ENCODE measurements at regions not wholly inside any gene's neighbourhood (a gene's known extent, or its start where the extent isn't known, plus 50 kb on each side); places are given as distances from the start of the nearest gene placed in this dataset.

DNA sequence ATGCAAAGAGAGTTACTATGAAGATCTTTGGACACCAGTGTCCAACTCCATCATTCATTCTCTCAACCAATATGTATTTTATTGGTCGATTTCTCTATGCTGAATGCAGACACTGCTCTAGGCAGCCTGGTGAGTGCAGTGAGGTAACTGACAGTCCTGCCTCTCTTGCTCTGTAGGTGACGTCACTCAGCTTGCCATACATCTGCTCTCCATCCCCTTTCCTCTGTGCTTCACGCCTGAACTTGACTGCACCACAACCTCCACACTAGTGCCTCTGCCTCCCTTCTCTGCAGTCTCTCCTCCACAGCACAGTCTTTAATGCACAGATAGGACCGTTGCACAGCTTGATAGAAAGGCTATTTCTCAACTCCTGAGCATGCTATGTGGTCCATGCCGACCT lies 344.9 kb upstream of the NOCT start:
- FAIRE-seq (no peak), DNase-seq (ENCODE audit: low read depth, low spot score) (no peak)
- no TSS peak for BruUV-seq (replicated peaks)
- Histone ChIP-seq H3K27ac (ENCODE audit: insufficient read depth, low read depth, low read length) (no peak overlapping the region), H3K4me2 (ENCODE audit: insufficient read depth, low read length) (no peak overlapping the region), H3K9me3 (replicated peaks; ENCODE audit: control insufficient read depth, insufficient read depth, low read length) (no peaks in the 10 kb centered on the region), H3K9me1 (replicated peaks; ENCODE audit: control insufficient read depth, extremely low read depth, insufficient read depth, low read length) (no peaks in the 10 kb centered on the region), H4K20me1 (replicated peaks; ENCODE audit: control insufficient read depth, extremely low read depth, insufficient read depth, low read length) (no peaks in the 10 kb centered on the region), H3K79me2 (ENCODE audit: control insufficient read depth, insufficient read depth, low read length) (no peaks in the 10 kb centered on the region), H3K4me1 (ENCODE audit: control insufficient read depth, extremely low read depth, insufficient read depth, low read length) (no peaks in the 10 kb centered on the region), H2AFZ (ENCODE audit: low read depth, low read length) (no peak overlapping the region), H3K27me3 (ENCODE audit: control insufficient read depth in 2 of 2, insufficient read depth in 2 of 2, low read length in 2 of 2) (peaks cover 2 to 17% of the 10 kb centered on the region in 2 experiments), H3K4me3 (replicated peaks in 1 of 3; ENCODE audit: insufficient read depth in 1 of 3, low read depth in 1 of 3, low read length in 3 of 3) (no peak overlapping the region), H3K9ac (replicated peaks; ENCODE audit: extremely low read depth, insufficient read depth, low read length) (no peak overlapping the region), H3K36me3 (ENCODE audit: control insufficient read depth in 2 of 2, extremely low read depth in 1 of 2, insufficient read depth in 2 of 2, low read length in 2 of 2) (no peaks in the 10 kb centered on the region)
- ChIA-PET POLR2A (no interaction called here), CTCF (no interaction called here)
- TF ChIP-seq MYC (IDR thresholded peaks at IDR 0.05; ENCODE audit: low read depth, low read length) (no peak), FOS (IDR thresholded peaks at IDR 0.05; ENCODE audit: borderline replicate concordance, insufficient read depth, low read length) (no peak), EZH2 (IDR thresholded peaks at IDR 0.05; ENCODE audit: borderline replicate concordance, low read depth, low read length, severe bottlenecking) (no peak), POLR2A (IDR thresholded peaks at IDR 0.05; ENCODE audit: low read depth, low read length) (no peak), JUN (IDR thresholded peaks at IDR 0.05; ENCODE audit: borderline replicate concordance, insufficient read depth, insufficient read length, low read depth) (no peak), GATA2 (IDR thresholded peaks at IDR 0.05; ENCODE audit: insufficient read depth, insufficient read length, low read depth, low read length) (no peak), MAX (IDR thresholded peaks at IDR 0.05; ENCODE audit: insufficient read depth, insufficient read length) (no peak), POLR2AphosphoS5 (IDR thresholded peaks at IDR 0.05; ENCODE audit: insufficient read depth, low read depth, low read length) (no peak)
- TF ChIP-seq, protein P1, sequence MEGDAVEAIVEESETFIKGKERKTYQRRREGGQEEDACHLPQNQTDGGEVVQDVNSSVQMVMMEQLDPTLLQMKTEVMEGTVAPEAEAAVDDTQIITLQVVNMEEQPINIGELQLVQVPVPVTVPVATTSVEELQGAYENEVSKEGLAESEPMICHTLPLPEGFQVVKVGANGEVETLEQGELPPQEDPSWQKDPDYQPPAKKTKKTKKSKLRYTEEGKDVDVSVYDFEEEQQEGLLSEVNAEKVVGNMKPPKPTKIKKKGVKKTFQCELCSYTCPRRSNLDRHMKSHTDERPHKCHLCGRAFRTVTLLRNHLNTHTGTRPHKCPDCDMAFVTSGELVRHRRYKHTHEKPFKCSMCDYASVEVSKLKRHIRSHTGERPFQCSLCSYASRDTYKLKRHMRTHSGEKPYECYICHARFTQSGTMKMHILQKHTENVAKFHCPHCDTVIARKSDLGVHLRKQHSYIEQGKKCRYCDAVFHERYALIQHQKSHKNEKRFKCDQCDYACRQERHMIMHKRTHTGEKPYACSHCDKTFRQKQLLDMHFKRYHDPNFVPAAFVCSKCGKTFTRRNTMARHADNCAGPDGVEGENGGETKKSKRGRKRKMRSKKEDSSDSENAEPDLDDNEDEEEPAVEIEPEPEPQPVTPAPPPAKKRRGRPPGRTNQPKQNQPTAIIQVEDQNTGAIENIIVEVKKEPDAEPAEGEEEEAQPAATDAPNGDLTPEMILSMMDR (IDR thresholded peaks at IDR 0.05; ENCODE audit: extremely low read depth in 1 of 2, insufficient read depth in 1 of 2, low read depth in 1 of 2, low read length in 2 of 2), result no peak
- dilution Hi-C loops (cut with MboI; ENCODE audit: extremely low pct_ligation_motif_present, low sequenced_read_pairs), result no loop called here
- intact Hi-C loops (cut with micrococcal nuclease), result no loop called here
